ENCODE measurements at regions not wholly inside any gene's neighbourhood (a gene's known extent, or its start where the extent isn't known, plus 50 kb on each side); places are given as distances from the start of the nearest gene placed in this dataset.

DNA sequence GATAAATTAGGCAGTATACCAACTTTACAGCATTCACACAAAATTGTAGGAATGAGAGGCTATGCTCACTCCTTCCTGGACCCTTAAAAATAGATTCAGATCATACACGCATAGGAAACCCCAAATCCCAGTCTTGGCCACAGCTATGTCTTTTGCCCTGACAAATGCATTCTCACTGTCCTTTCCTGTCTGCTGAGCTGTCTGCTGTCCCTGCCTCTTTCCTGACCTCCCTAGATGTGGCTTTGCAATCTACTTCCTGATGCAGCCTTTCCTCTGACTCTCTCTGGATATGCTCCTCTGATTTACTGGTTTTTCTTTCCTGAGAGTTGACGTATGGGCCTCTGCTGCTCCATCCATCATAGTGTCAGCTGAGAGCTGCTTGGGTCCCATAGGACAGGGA lies 59.8 kb upstream of the SLC35F3 start:
- H3K27ac ChIP-seq = no peak overlapping the region
- DNase-seq (ENCODE audit: low read depth, low spot score) = no peak

Data from epithelial cell of prostate (primary cell).